HG02852 (cell line): ENCODE measurements at regions not wholly inside any gene's neighbourhood (a gene's known extent, or its start where the extent isn't known, plus 50 kb on each side); places are given as distances from the start of the nearest gene placed in this dataset.

Source experiments
- ATAC-seq: cut with Tn5 transposase; IDR thresholded peaks from one replicate; pipeline ENCODE4 v1.9.1; 2021; ENCODE audit warnings: mild to moderate bottlenecking, moderate library complexity; ENCODE audit not compliant: unreplicated experiment

GRCh38 chr6:120129228-120129627 is 779.7 kb upstream of the MAN1A1 start:
- no peak for ATAC-seq

- no peak for ATAC-seq
Observed at GRCh38 chr6:120122401-120122800, 772.8 kb upstream of the MAN1A1 start.

GRCh38 chr6:120116343-120116742 is 766.8 kb upstream of the MAN1A1 start:
- ATAC-seq, result no peak

GRCh38 chr6:120112980-120113379 is 763.4 kb upstream of the MAN1A1 start:
- no peak for ATAC-seq

GRCh38 chr6:120111001-120111400 is 761.4 kb upstream of the MAN1A1 start:
- no peak for ATAC-seq

- ATAC-seq, result no peak
Observed at GRCh38 chr6:120108061-120108795, 758.7 kb upstream of the MAN1A1 start.

GRCh38 chr6:120103618-120104017 is 754.1 kb upstream of the MAN1A1 start:
- no peak for ATAC-seq

- no peak for ATAC-seq
Observed at GRCh38 chr6:120096696-120097260, 747.2 kb upstream of the MAN1A1 start.

- no peak for ATAC-seq
Observed at GRCh38 chr6:120083186-120083585, 733.6 kb upstream of the MAN1A1 start.

- ATAC-seq, result no peak
Observed at GRCh38 chr6:120077489-120077888, 727.9 kb upstream of the MAN1A1 start.

- ATAC-seq, result no peak
Observed at GRCh38 chr6:120058410-120058809, 708.8 kb upstream of the MAN1A1 start.

GRCh38 chr6:120056085-120056484 is 706.5 kb upstream of the MAN1A1 start:
- peak; percentile 89 for ATAC-seq

- no peak for ATAC-seq
Observed at GRCh38 chr6:120055071-120055470, 705.5 kb upstream of the MAN1A1 start.

- no peak for ATAC-seq
Observed at GRCh38 chr6:120039664-120040063, 690.1 kb upstream of the MAN1A1 start.

GRCh38 chr6:120031837-120032236 is 682.3 kb upstream of the MAN1A1 start:
- no peak for ATAC-seq

- ATAC-seq, result no peak
Observed at GRCh38 chr6:120026791-120027190, 677.2 kb upstream of the MAN1A1 start.

GRCh38 chr6:120010075-120010474 is 660.5 kb upstream of the MAN1A1 start:
- ATAC-seq, result no peak

- ATAC-seq, result no peak
Observed at GRCh38 chr6:120005292-120005976, 655.9 kb upstream of the MAN1A1 start.

- ATAC-seq, result no peak
Observed at GRCh38 chr6:119986934-119987549, 637.5 kb upstream of the MAN1A1 start.

- no peak for ATAC-seq
Observed at GRCh38 chr6:119985952-119986736, 636.6 kb upstream of the MAN1A1 start.

GRCh38 chr6:119980802-119981201 is 631.2 kb upstream of the MAN1A1 start:
- ATAC-seq, result no peak
